Spleen (tissue), 11 donors: ENCODE measurements at regions not wholly inside any gene's neighbourhood (a gene's known extent, or its start where the extent isn't known, plus 50 kb on each side); places are given as distances from the start of the nearest gene placed in this dataset.

Source experiments
- DNase-seq: peaks from one replicate; pipeline ENCODE4 v3.0.0-alpha.2; 2020
- H3K27ac ChIP-seq, 8 donors: fragments of 200-600 bp; sonication (generic) in 7 of 8; 1 replicate in 4 of 8; 2 replicates in 4 of 8; pipeline versions ENCODE4 v1.5.0 to v1.8.0; 2016 to 2021; ENCODE audit warnings: inconsistent platforms in 4 of 8, mild to moderate bottlenecking in 4 of 8, moderate library complexity in 1 of 8
- H3K27me3 ChIP-seq, 7 donors: fragments of 200-600 bp; sonication (generic) in 6 of 7; replicated peaks in 1 of 7; 1 replicate in 4 of 7; 2 replicates in 3 of 7; pipeline versions ENCODE4 v1.5.0 to v1.8.0; 2016 to 2021; ENCODE audit warnings: inconsistent platforms in 3 of 7, mild to moderate bottlenecking in 1 of 7
- H3K36me3 ChIP-seq, 6 donors: fragments of 200-600 bp; sonication (generic) in 5 of 6; 1 replicate in 4 of 6; 2 replicates in 2 of 6; pipeline versions ENCODE4 v1.5.0 to v1.8.0; 2016 to 2021; ENCODE audit warnings: inconsistent platforms in 2 of 6
- H3K4me1 ChIP-seq, 6 donors: fragments of 200-600 bp; sonication (generic) in 5 of 6; 1 replicate in 3 of 6; 2 replicates in 3 of 6; pipeline versions ENCODE4 v1.5.0 to v1.8.0; 2016 to 2021; ENCODE audit warnings: inconsistent platforms in 3 of 6
- H3K4me3 ChIP-seq, 8 donors: fragments of 200-600 bp; sonication (generic) in 7 of 8; 1 replicate in 4 of 8; 2 replicates in 4 of 8; pipeline versions ENCODE4 v1.5.0 to v1.8.0; 2016 to 2021; ENCODE audit warnings: inconsistent platforms in 4 of 8, mild to moderate bottlenecking in 4 of 8, moderate library complexity in 2 of 8
- H3K9me3 ChIP-seq, 8 donors: fragments of 200-600 bp; sonication (generic) in 7 of 8; 1 replicate in 4 of 8; 2 replicates in 4 of 8; pipeline versions ENCODE4 v1.5.0 to v1.8.0; 2016 to 2021; ENCODE audit warnings: inconsistent platforms in 4 of 8
- POLR2A ChIP-seq, 3 donors: fragments of 450-650 bp; IDR thresholded peaks; one replicate each; pipeline ENCODE4 v1.5.1; 2017; ENCODE audit warnings: antibody characterized with exemption in 3 of 3, mild to moderate bottlenecking in 1 of 3
- POLR2AphosphoS5 ChIP-seq, 3 donors: sonication (generic); formaldehyde crosslinking; IDR thresholded peaks; one replicate each; pipeline ENCODE4 v1.5.1; 2017; ENCODE audit warnings: antibody characterized with exemption in 3 of 3
- WGBS, 5 donors: extraction: QIAGEN DNeasy Blood & Tissue Kit in 3 of 5; methylation state at CpG; one replicate each; pipeline versions ENCODE4 v1.1.5 to v1.1.7; 2013 to 2018; 5-methylcytosine and 5-hydroxymethylcytosine counted together
- intact Hi-C: fragments of 100-400 bp; cut with DNase I; formaldehyde crosslinking; loops from one replicate; pipeline ENCODE4 v1.15.0; 2023; ENCODE audit warnings: low total_unique reads
- TF ChIP-seq, protein P1 (sequence below), 11 experiments: fragments of 200-600 bp in 7 of 11; fragments of 450-650 bp in 4 of 11; sonication (generic) in 4 of 11; IDR thresholded peaks in 8 of 11; conservative IDR thresholded peaks in 3 of 11; 1 replicate in 7 of 11; 2 replicates in 4 of 11; pipeline versions ENCODE4 v1.4.0 to v1.8.0; 2016 to 2021; ENCODE audit warnings: antibody characterized with exemption in 11 of 11, inconsistent platforms in 4 of 11, mild to moderate bottlenecking in 1 of 11
- donor health status: healthy with polysubstance abuse.
- donor health status: DM: no; HTN: no; CAD: no; lungs with moderate emphysema.
- donor health status: DM: no; HTN: no; CAD: no.
- donor health status: Bipolar disorder and iron deficiency.
- donor health status: healthy.
- donor health status: DM: no; HTN: no; CAD: no.
- donor health status: DM: yes; HTN: yes; CAD: no.

DNA sequence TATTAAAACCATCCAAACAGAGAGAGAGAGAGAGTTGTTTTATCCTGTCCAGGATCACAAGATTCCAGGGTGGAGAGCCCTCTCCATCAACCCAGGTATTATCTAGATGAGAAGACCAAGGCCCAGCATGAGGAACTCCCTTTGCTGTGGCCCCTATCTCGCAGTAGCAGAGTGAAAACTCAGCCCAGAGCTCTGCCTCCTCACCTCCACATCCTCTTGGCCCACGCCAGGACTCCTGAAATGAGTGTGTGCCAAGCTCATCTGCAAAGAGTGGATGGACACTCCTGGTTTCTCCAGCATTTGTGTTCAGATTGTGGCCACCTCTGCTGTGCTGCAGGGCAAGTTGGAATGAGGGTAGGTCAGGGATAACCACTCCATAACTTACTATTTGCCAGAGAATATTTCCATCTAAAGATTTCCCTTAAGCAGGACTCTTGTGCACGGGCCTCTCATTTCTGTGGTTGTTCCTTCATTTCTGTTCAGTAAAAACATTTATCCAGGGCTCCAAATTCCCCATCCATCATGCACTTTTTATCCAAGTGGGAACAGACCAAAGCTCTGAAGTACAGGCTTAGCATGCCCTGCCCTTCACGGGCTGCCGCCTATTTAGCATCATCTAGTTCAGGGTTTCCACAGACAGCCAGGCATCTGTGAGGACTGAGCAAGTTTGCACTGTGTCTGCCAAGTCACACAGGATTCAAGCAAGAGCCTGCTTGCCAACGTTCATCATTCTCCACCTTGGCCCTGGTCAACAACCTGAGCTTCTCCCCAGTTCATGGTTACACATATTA, 583.2 kb upstream of the ID2 start:
- intact Hi-C loops, result no loop called here
- Histone ChIP-seq H3K9me3 (peaks cover 0 to 6% (median 0%) of the 10 kb centered on the region in 8 donors), H3K27ac (no peak overlapping the region), H3K36me3 (no peaks in the 10 kb centered on the region), H3K4me3 (no peak overlapping the region), H3K27me3 (no peaks in the 10 kb centered on the region), H3K4me1 (no peaks in the 10 kb centered on the region)
- WGBS, 5 donors, result 69 to 91% (median 89%) methylated on average over 6 of the region's 6 CpGs
- DNase-seq, result no peak
- TF ChIP-seq POLR2AphosphoS5 (IDR thresholded peaks at IDR 0.05) (no peak), POLR2A (IDR thresholded peaks at IDR 0.05) (no peak)
- TF ChIP-seq, protein P1, sequence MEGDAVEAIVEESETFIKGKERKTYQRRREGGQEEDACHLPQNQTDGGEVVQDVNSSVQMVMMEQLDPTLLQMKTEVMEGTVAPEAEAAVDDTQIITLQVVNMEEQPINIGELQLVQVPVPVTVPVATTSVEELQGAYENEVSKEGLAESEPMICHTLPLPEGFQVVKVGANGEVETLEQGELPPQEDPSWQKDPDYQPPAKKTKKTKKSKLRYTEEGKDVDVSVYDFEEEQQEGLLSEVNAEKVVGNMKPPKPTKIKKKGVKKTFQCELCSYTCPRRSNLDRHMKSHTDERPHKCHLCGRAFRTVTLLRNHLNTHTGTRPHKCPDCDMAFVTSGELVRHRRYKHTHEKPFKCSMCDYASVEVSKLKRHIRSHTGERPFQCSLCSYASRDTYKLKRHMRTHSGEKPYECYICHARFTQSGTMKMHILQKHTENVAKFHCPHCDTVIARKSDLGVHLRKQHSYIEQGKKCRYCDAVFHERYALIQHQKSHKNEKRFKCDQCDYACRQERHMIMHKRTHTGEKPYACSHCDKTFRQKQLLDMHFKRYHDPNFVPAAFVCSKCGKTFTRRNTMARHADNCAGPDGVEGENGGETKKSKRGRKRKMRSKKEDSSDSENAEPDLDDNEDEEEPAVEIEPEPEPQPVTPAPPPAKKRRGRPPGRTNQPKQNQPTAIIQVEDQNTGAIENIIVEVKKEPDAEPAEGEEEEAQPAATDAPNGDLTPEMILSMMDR (IDR thresholded peaks at IDR 0.05 in 8 of 11, conservative IDR thresholded peaks at IDR 0.05 in 3 of 11), result no peak

DNA sequence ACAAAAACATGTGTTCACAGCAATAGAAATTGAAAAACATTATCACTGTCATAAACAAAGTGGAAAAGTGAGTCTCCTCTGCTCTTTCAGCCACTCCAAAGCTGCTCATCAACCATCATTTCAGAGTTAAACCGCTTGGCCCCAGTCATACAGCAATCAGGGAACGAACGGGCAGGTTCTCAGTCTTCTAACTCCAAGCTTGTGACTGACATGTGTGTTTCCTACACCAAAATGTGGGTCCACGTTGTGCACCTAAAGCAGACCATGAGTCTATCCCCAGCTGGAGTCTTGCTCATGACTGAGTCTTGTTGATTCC, 582.6 kb upstream of the ID2 start:
- TF ChIP-seq POLR2AphosphoS5 (IDR thresholded peaks at IDR 0.05), result no peak
- TF ChIP-seq POLR2A (IDR thresholded peaks at IDR 0.05), result no peak
- TF ChIP-seq, protein P1 (IDR thresholded peaks at IDR 0.05 in 8 of 11, conservative IDR thresholded peaks at IDR 0.05 in 3 of 11), result no peak
- intact Hi-C loops, result no loop called here
- Histone ChIP-seq H3K27me3 (no peaks in the 10 kb centered on the region), H3K4me3 (no peak overlapping the region), H3K9me3 (peaks cover 0 to 6% (median 0%) of the 10 kb centered on the region in 8 donors), H3K4me1 (no peaks in the 10 kb centered on the region), H3K27ac (no peak overlapping the region), H3K36me3 (no peaks in the 10 kb centered on the region)
- no peak for DNase-seq
- WGBS, 5 donors, result 81 to 96% (median 92%) methylated on average over 4 of the region's 4 CpGs

DNA sequence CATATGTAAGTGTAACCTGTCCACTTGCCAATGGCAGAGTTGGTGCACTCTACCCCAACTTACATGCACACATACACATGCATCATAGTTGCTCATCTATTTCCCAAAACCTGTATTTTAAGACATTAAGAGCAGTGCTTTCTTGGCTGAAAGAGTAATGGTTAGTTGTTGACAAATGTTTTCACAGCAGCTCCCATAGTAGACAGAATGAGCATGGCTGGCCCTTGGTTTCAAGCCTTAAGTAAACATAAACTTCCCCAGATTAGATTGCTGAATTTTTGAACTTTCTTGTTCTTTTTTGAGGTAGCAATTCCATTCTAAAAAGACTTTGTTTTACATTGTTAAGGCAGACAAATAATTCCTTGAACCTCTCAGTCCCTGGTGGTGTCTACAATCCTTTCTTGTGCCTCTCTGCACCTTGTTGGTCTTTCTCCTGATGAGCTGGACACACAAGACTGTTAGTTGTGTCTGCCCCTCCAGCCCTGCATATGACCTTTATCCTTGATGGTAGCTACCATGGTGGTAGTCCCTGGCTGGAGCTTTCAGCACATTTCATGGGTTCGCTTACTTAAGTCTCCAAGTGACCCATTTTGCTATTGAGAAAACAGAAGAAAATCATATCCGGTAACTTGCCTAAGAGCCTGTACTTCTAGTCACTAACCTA, 580.1 kb upstream of the ID2 start:
- Histone ChIP-seq H3K4me1 (no peaks in the 10 kb centered on the region), H3K27ac (no peak overlapping the region), H3K27me3 (no peaks in the 10 kb centered on the region), H3K36me3 (no peaks in the 10 kb centered on the region), H3K4me3 (no peak overlapping the region), H3K9me3 (peaks cover 0 to 6% (median 0%) of the 10 kb centered on the region in 8 donors)
- WGBS, 5 donors, result 94 to 100% (median 98%) methylated on average over 2 of the region's 2 CpGs
- TF ChIP-seq, protein P1 (IDR thresholded peaks at IDR 0.05 in 8 of 11, conservative IDR thresholded peaks at IDR 0.05 in 3 of 11), result no peak
- DNase-seq, result no peak
- intact Hi-C loops, result no loop called here

DNA sequence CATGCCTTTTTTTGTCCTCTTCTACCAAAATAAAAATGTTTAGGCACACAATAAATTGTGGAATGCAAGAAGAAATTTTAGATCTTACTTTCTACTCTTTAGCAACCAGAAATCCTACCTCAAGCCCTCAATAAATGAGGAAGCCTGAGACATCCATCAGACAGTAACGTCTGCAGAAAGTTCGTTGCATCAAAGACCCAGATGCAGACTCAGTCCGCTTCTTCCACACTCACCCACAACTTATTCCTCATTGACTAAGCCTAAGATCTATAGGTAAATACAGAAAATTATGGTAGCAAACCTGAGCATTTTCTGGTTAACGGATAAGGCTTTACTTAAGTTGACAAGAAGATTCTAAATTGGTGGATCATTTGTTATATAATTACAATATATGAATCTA, 579.4 kb upstream of the ID2 start:
- 82 to 95% (median 88%) methylated on average over 4 of the region's 4 CpGs for WGBS, 5 donors
- DNase-seq, result no peak
- Histone ChIP-seq H3K36me3 (no peaks in the 10 kb centered on the region), H3K27ac (no peak overlapping the region), H3K9me3 (peaks cover 0 to under 1% (median 0%) of the 10 kb centered on the region in 8 donors), H3K4me3 (no peak overlapping the region), H3K27me3 (no peaks in the 10 kb centered on the region), H3K4me1 (peaks cover 0 to 3% (median under 1%) of the 10 kb centered on the region in 6 donors)
- intact Hi-C loops, result no loop called here
- TF ChIP-seq, protein P1 (IDR thresholded peaks at IDR 0.05 in 8 of 11, conservative IDR thresholded peaks at IDR 0.05 in 3 of 11), result no peak
- TF ChIP-seq POLR2A (IDR thresholded peaks at IDR 0.05) (no peak), POLR2AphosphoS5 (IDR thresholded peaks at IDR 0.05) (no peak)
